SK-N-SH treated with all-trans-retinoic acid at 6 μM for 48 hours (cell line): ENCODE measurements at regions not wholly inside any gene's neighbourhood (a gene's known extent, or its start where the extent isn't known, plus 50 kb on each side); places are given as distances from the start of the nearest gene placed in this dataset.

ENCODE experiments used
- ATAC-seq: fragments of 200-7000 bp; cut with Tn5 transposase; 3 replicates; pipeline ENCODE4 v1.9.1; 2020; ENCODE audit warnings: mild to moderate bottlenecking, moderate library complexity
- ARNTL ChIP-seq: fragments of 450-650 bp; formaldehyde crosslinking; IDR thresholded peaks from 2 replicates; pipeline ENCODE4 v1.5.0; 2020; ENCODE audit warnings: low read depth, mild to moderate bottlenecking, moderate library complexity, borderline replicate concordance
- BACH2 ChIP-seq: fragments of 250-450 bp; sonication (Bioruptor Pico); IDR thresholded peaks from 2 replicates; pipeline ENCODE4 v1.9.0; 2021; ENCODE audit warnings: mild to moderate bottlenecking, borderline replicate concordance
- CREB5 ChIP-seq: fragments of 250-450 bp; sonication (Bioruptor Pico); IDR thresholded peaks from 2 replicates; pipeline ENCODE4 v1.5.1; 2020; ENCODE audit warnings: low read depth, mild to moderate bottlenecking, moderate library complexity
- CSDC2 ChIP-seq: fragments of 250-450 bp; sonication (Bioruptor Pico); IDR thresholded peaks from 2 replicates; pipeline ENCODE4 v1.5.0; 2020; ENCODE audit warnings: mild to moderate bottlenecking, moderate library complexity
- ESRRG ChIP-seq: fragments of 250-450 bp; sonication (Bioruptor Pico); IDR thresholded peaks from 2 replicates; pipeline ENCODE4 v1.6.1; 2021; ENCODE audit warnings: mild to moderate bottlenecking
- GLIS3 ChIP-seq: fragments of 250-450 bp; sonication (Bioruptor Pico); IDR thresholded peaks from 2 replicates; pipeline ENCODE4 v1.5.0; 2020; ENCODE audit warnings: mild to moderate bottlenecking, moderate library complexity
- ISL1 ChIP-seq: fragments of 250-450 bp; sonication (Bioruptor Pico); IDR thresholded peaks from 2 replicates; pipeline ENCODE4 v2.1.2; 2022; ENCODE audit warnings: mild to moderate bottlenecking, moderate library complexity
- OSR1 ChIP-seq: fragments of 250-450 bp; sonication (Bioruptor Pico); IDR thresholded peaks from 2 replicates; pipeline ENCODE4 v1.8.0; 2022; ENCODE audit warnings: moderate library complexity, mild to moderate bottlenecking, inconsistent platforms
- POU6F1 ChIP-seq: fragments of 250-450 bp; sonication (Bioruptor Pico); IDR thresholded peaks from 2 replicates; pipeline ENCODE4 v1.8.0; 2021; ENCODE audit warnings: low read depth, mild to moderate bottlenecking, moderate library complexity, borderline replicate concordance
- PPARA ChIP-seq: fragments of 250-450 bp; sonication (Bioruptor Pico); IDR thresholded peaks from 2 replicates; pipeline ENCODE4 v1.5.0; 2020; ENCODE audit warnings: mild to moderate bottlenecking, borderline replicate concordance
- RARB ChIP-seq: fragments of 250-450 bp; sonication (Bioruptor Pico); IDR thresholded peaks from 2 replicates; pipeline ENCODE4 v1.8.0; 2021; ENCODE audit warnings: mild to moderate bottlenecking, moderate library complexity
- SNAI2 ChIP-seq: fragments of 250-450 bp; sonication (Bioruptor Pico); IDR thresholded peaks from 2 replicates; pipeline ENCODE4 v1.5.0; 2020; ENCODE audit warnings: mild to moderate bottlenecking, moderate library complexity
- ZC3H10 ChIP-seq: fragments of 250-450 bp; sonication (Bioruptor Pico); IDR thresholded peaks from 2 replicates; pipeline ENCODE4 v1.5.1; 2021; ENCODE audit warnings: mild to moderate bottlenecking, moderate library complexity
- ZFP3 ChIP-seq: fragments of 250-450 bp; sonication (Bioruptor Pico); IDR thresholded peaks from 2 replicates; pipeline ENCODE4 v1.5.0; 2020; ENCODE audit warnings: mild to moderate bottlenecking, moderate library complexity
- ZNF565 ChIP-seq: fragments of 450-650 bp; formaldehyde crosslinking; conservative IDR thresholded peaks from 2 replicates; pipeline ENCODE4 v1.5.0; 2020; ENCODE audit warnings: low read depth, mild to moderate bottlenecking, moderate library complexity
- ZNF70 ChIP-seq: fragments of 450-650 bp; formaldehyde crosslinking; IDR thresholded peaks from 2 replicates; pipeline ENCODE4 v1.5.0; 2020; ENCODE audit warnings: mild to moderate bottlenecking, moderate library complexity
- TF ChIP-seq, protein P1 (sequence below): fragments of 250-450 bp; sonication (Bioruptor Pico); IDR thresholded peaks from 2 replicates; pipeline ENCODE4 v1.5.1; 2021; ENCODE audit warnings: mild to moderate bottlenecking, moderate library complexity
- TF ChIP-seq, protein P2 (sequence below): fragments of 250-450 bp; sonication (Bioruptor Pico); IDR thresholded peaks from 2 replicates; pipeline ENCODE4 v1.5.0; 2020; ENCODE audit warnings: mild to moderate bottlenecking, moderate library complexity

- ATAC-seq, result no peak; the same call in 2 of the 3 replicates
- no peak for TF ChIP-seq ARNTL
- TF ChIP-seq CSDC2, result no peak
- TF ChIP-seq ZNF70, result no peak
- no peak for TF ChIP-seq ZC3H10 (CRISPR knock-in tag)
Observed at GRCh38 chr14:85248881-85249635, 280.9 kb upstream of the FLRT2 start.

DNA sequence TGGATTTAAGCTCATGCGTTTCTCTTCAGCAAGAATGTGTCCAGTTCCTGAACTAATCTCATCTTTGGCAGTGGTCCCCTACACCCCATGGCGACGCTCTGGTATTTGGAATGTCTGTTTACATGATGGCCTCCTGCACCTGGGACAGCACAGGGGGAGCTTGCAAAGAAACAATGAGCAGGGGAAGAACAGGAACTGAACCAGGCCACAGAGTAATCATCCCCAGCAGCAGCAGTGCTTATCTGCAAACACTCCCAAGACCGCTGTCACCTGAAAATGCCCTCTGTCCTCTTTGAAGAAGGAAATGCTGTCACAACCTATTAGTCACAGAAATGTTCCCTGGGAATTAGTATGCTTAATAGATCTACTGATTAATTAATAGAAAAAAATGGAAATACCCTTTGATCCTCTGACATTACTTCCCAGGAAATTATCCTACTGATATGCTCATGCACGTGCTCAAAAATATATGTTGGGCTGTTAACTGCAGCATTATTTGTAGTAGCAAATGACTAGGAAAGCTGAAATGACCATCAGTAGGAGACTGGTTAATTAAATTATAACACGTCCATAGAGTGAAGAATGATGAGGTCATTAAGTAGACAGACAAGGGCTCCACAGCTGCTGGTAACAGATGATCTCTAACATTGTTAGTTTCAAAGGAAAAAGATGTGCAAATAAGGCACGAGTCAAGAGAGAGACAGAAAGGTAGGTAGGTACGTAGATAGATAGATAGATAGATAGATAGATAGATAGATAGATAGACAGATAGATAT is 279.3 kb upstream of the FLRT2 start:
- no peak for TF ChIP-seq CREB5 (CRISPR knock-in tag)
- no peak for TF ChIP-seq BACH2 (CRISPR knock-in tag)
- no peak for TF ChIP-seq ZFP3 (CRISPR knock-in tag)
- no peak for TF ChIP-seq PPARA
- no peak for TF ChIP-seq OSR1 (CRISPR knock-in tag)
- no peak for TF ChIP-seq POU6F1 (CRISPR knock-in tag)
- TF ChIP-seq, all 23 proteins: peak for 0
- ATAC-seq, result peak; percentile 55

DNA sequence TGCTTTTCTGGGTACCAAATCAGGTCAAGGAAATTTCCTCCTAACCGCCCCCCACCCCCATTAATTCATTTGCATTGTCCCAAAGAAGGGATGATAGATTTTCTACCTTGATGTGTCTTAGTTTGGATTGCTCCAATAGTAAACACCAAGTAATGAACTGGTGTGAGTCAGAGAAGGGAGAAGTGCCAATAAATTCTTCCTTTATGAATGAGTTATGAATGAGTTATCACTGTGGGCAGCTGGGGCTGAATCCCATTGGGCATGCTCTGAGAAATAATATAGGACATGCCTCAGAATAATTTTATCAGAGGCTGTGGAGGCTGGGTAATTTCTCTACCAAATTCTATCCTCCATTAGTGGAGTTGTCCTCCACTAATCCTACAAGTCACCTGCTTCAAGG is 277.9 kb upstream of the FLRT2 start:
- TF ChIP-seq ESRRG (CRISPR knock-in tag), result no peak
- no peak for TF ChIP-seq SNAI2 (CRISPR knock-in tag)
- no peak for TF ChIP-seq ISL1 (CRISPR knock-in tag)
- TF ChIP-seq POU6F1 (CRISPR knock-in tag), result no peak
- no peak for TF ChIP-seq ARNTL
- peak; percentile 80 for ATAC-seq

DNA sequence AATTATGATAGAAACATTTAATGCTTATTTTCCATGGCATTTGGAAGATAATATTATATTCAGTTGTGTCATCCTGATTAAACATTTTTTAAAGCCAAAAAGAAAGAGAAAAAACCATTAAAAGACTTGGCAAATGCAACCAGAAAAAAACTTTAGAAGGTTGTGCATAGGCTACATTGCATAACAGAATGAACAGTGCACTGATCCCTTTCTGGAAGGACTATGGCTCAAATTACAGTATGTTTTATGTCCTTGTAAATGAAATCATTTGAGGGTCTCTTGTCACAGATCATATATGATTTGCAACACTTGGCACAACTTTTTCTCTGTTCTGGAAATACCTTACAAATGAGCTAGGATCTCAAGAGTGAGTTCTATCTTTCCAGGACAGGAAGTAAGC is 275.2 kb upstream of the FLRT2 start:
- TF ChIP-seq SNAI2 (CRISPR knock-in tag), result no peak
- no peak for TF ChIP-seq ZC3H10 (CRISPR knock-in tag)
- no peak for ATAC-seq

DNA sequence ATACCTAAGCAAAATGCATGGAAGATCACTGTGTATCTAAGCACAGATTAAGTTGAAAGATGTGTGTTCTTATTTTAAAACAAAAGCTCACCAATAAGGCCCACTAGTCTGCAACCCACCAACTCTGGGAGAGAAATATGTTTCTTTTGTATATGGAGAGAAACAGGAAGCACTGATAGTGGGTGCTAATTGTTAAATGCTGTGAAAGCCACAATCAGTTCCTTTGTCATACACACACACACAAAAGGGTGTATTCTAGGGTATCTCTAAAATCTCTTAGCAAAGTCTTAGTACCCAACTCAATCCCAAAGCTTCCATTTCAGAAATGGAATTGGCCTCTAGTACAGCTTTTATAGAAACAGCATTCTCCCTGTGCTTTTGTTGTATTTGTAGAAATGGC is 272.7 kb upstream of the FLRT2 start:
- ATAC-seq, result no peak

More for the DNA sequence above, 272.7 kb upstream of the FLRT2 start:
- no peak for TF ChIP-seq GLIS3 (CRISPR knock-in tag)
- no peak for TF ChIP-seq CREB5 (CRISPR knock-in tag)
- no peak for TF ChIP-seq ZNF565 (CRISPR knock-in tag)
- no peak for TF ChIP-seq ZC3H10 (CRISPR knock-in tag)
- TF ChIP-seq ZFP3 (CRISPR knock-in tag), result no peak
- TF ChIP-seq, protein P1, sequence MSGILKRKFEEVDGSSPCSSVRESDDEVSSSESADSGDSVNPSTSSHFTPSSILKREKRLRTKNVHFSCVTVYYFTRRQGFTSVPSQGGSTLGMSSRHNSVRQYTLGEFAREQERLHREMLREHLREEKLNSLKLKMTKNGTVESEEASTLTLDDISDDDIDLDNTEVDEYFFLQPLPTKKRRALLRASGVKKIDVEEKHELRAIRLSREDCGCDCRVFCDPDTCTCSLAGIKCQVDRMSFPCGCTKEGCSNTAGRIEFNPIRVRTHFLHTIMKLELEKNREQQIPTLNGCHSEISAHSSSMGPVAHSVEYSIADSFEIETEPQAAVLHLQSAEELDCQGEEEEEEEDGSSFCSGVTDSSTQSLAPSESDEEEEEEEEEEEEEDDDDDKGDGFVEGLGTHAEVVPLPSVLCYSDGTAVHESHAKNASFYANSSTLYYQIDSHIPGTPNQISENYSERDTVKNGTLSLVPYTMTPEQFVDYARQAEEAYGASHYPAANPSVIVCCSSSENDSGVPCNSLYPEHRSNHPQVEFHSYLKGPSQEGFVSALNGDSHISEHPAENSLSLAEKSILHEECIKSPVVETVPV (CRISPR knock-in tag), result no peak
- no peak for TF ChIP-seq ESRRG (CRISPR knock-in tag)
- TF ChIP-seq RARB, result no peak
- TF ChIP-seq, protein P2, sequence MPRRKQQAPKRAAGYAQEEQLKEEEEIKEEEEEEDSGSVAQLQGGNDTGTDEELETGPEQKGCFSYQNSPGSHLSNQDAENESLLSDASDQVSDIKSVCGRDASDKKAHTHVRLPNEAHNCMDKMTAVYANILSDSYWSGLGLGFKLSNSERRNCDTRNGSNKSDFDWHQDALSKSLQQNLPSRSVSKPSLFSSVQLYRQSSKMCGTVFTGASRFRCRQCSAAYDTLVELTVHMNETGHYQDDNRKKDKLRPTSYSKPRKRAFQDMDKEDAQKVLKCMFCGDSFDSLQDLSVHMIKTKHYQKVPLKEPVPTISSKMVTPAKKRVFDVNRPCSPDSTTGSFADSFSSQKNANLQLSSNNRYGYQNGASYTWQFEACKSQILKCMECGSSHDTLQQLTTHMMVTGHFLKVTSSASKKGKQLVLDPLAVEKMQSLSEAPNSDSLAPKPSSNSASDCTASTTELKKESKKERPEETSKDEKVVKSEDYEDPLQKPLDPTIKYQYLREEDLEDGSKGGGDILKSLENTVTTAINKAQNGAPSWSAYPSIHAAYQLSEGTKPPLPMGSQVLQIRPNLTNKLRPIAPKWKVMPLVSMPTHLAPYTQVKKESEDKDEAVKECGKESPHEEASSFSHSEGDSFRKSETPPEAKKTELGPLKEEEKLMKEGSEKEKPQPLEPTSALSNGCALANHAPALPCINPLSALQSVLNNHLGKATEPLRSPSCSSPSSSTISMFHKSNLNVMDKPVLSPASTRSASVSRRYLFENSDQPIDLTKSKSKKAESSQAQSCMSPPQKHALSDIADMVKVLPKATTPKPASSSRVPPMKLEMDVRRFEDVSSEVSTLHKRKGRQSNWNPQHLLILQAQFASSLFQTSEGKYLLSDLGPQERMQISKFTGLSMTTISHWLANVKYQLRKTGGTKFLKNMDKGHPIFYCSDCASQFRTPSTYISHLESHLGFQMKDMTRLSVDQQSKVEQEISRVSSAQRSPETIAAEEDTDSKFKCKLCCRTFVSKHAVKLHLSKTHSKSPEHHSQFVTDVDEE (CRISPR knock-in tag), result no peak
- TF ChIP-seq BACH2 (CRISPR knock-in tag), result no peak
